Epithelial cell of prostate (primary cell): ENCODE measurements at regions not wholly inside any gene's neighbourhood (a gene's known extent, or its start where the extent isn't known, plus 50 kb on each side); places are given as distances from the start of the nearest gene placed in this dataset.

ENCODE experiments used
- DNase-seq: peaks from one replicate; pipeline ENCODE4 v3.0.0-alpha.2; 2011; ENCODE audit warnings: low read depth, low spot score
- H3K27ac ChIP-seq: fragments of 450-650 bp; 2 replicates; pipeline ENCODE4 v1.5.1; 2017; ENCODE audit warnings: mild to moderate bottlenecking

GRCh38 chr16:11494433-11494832 is 92.3 kb downstream of the LITAF start:
- DNase-seq: no peak
- no peak overlapping the region for H3K27ac ChIP-seq

GRCh38 chr16:11495066-11495407 is 91.7 kb downstream of the LITAF start:
- H3K27ac ChIP-seq: no peak overlapping the region
- DNase-seq: no peak
